Fibroblast of mammary gland (primary cell): ENCODE measurements at regions not wholly inside any gene's neighbourhood (a gene's known extent, or its start where the extent isn't known, plus 50 kb on each side); places are given as distances from the start of the nearest gene placed in this dataset.

ENCODE experiments used
- DNase-seq: peaks from one replicate; pipeline ENCODE4 v3.0.0-alpha.2; 2010; ENCODE audit warnings: low read depth
- H3K4me3 ChIP-seq: 2 replicates; pipeline ENCODE4 v1.5.1; 2011; ENCODE audit warnings: low read depth, mild to moderate bottlenecking, low read length, moderate library complexity; ENCODE audit not compliant: control insufficient read depth
- TF ChIP-seq, protein P1 (sequence below): conservative IDR thresholded peaks from 2 replicates; pipeline ENCODE4 v1.5.1; 2011; ENCODE audit warnings: low read depth, low read length, inconsistent platforms; ENCODE audit not compliant: control insufficient read depth, insufficient read depth

DNA sequence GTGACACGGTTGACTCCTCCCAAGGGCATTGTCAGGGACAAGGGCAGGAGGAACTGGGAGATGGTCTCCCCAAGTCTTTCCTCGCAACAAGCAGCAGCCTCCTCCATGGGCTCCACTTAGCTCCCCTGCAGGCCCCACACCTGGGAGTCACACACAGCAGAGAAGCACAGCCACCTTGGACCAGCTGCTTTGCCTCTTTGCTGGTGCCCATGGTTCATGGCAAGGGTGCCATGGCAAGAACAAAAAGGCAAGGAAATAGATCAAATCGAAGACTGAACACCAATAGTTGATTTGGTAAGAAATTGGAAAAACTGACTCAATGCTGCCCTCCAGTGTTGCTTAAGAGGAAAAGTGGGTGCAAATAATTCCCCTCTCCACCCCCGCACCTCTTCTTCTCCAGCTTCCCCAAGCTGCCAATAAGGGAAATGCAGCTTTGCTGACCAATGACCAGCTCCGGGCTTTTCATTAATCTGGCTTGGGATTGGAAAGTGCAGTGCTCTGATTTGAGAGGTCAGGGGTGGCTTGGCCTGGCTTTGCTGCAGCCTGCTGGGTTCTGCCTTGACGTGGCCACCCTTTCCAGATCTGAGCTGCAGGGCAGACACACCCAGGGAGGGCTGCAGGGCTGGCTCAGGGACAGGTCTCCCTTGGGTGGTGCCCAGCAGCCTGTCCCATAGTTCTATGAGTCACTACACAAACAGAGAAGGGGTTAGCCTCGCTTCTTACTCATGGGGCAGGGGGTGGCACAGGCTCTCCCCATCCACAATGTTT is 162.0 kb downstream of the KLF13 start:
- H3K4me3 ChIP-seq, result no peak overlapping the region
- DNase-seq, result peak; percentile 95
- TF ChIP-seq, protein P1, sequence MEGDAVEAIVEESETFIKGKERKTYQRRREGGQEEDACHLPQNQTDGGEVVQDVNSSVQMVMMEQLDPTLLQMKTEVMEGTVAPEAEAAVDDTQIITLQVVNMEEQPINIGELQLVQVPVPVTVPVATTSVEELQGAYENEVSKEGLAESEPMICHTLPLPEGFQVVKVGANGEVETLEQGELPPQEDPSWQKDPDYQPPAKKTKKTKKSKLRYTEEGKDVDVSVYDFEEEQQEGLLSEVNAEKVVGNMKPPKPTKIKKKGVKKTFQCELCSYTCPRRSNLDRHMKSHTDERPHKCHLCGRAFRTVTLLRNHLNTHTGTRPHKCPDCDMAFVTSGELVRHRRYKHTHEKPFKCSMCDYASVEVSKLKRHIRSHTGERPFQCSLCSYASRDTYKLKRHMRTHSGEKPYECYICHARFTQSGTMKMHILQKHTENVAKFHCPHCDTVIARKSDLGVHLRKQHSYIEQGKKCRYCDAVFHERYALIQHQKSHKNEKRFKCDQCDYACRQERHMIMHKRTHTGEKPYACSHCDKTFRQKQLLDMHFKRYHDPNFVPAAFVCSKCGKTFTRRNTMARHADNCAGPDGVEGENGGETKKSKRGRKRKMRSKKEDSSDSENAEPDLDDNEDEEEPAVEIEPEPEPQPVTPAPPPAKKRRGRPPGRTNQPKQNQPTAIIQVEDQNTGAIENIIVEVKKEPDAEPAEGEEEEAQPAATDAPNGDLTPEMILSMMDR, result peak; percentile 97

DNA sequence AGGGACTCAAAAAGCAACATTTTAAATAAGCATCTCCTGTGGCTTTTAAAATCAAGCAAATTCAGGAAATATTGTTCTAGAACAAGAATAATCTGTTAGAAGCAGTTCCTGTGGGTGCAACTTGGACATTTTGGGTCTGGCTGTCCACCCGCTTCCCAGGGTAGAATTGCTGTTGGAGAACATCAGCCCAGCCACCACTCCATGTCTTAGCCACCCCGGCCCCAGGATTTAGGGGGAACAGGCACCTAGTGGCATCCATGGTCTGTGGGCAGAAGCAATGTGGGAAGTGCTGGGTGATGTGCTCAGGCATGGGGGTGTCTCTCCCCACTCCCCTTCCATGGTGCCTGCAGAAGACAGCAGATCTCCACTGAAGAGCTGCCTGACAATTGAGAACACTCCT is 162.6 kb downstream of the KLF13 start:
- TF ChIP-seq, protein P1, result no peak
- no peak for DNase-seq

DNA sequence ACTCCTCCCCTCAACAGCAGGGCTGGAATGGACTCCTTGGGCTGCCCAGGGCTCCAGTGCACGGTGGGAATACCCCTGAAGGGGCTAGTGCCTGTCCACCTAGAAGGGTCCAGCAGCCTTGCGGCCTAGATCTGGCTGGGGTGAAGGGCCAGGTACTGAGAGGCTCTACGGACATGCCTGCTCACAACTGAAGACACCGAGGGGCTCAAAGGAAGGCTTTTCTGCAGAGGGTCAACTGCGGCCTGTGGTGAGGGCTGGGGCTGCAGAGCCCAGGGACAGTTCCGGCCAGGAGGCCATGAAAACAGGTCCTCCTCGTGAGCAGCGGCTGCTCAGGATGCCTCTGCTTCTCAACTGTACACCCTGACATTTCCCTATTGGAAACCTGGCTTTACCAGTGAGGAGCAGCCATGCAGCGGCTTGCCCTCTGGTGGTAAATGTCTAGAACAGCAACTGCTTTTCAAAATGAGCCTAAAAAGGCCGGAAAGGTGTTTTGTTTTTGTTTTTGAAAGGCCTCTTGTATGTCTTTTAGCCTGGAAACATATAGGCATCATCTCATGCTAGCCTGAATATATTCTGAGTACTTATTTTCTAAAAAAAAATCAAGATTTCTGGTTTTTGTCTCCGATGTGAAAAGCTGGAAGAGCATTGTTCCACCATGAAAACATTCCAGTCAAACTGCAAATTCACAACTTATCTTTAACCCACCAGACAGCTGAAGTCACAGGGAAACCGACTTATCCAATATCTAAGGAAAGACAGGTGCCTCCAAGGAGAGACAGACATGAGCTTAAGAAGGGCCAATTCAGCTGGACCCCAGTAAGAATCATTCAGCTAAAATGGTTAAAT is 163.4 kb downstream of the KLF13 start:
- peak; percentile 68 for DNase-seq
- TF ChIP-seq, protein P1, result peak; percentile 97
- H3K4me3 ChIP-seq, result no peak overlapping the region

More for the DNA sequence above, 162.6 kb downstream of the KLF13 start:
- no peak overlapping the region for H3K4me3 ChIP-seq

DNA sequence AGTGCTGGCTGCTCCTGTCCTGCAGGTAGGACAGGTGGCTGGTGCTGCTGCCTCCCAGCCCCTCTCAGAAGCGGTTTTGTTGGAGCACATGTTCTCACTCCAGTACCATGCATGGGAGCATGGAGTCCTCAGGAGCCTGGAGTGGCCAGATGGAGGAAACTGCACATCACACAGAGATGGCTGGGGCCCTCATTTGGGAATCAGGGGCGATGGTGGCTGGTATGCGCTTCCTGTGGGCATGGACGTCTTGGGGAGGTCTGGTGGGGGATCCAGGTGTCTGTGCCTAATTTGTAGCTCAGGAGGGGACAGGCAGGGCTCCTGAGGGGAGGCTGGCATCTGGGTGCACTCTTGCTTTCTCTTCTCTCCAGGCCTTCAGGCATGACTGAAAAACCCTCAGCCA is 168.2 kb downstream of the KLF13 start:
- no peak overlapping the region for H3K4me3 ChIP-seq
- TF ChIP-seq, protein P1, result no peak
- no peak for DNase-seq

DNA sequence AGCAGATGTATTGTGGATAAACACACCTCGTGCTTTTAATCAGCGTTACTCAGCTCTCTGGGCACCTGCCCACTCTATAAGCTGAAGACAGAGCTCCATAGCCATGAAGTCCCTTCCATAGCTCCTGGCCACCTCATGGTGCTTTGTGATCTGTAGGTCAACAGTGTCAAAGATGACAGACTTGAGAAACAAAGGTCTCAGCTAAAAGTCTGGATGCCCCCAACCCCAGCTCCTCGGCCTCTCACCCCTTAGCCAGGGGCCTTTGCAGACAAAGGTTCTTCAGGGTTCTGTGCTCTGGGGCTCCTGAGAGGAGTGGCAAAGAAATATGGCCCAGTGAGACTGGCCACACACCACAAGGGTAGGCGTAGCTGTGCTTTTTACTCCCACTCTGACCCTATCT is 168.6 kb downstream of the KLF13 start:
- TF ChIP-seq, protein P1, result no peak
- no peak for DNase-seq
- H3K4me3 ChIP-seq, result no peak overlapping the region

DNA sequence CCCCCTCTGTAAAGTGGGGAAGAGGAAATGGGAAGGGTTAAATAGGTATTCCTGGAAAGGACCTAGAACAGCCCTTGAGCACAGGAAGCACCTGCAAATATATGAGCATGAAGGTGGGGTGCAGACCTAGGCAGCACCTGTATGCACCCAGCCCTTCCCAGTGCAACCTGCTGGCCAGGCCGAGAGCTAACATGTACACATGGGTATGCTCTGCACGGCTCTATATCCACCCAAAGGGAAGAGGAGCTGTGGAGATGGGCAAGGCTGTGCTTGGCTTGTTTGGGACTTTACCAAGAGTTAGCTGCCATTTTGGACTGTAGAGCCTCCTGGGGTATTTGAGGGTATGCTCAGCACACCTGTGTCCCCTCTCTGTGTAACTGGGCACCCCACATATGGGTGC is 171.2 kb downstream of the KLF13 start:
- DNase-seq, result no peak
- TF ChIP-seq, protein P1, result no peak
- H3K4me3 ChIP-seq, result no peak overlapping the region
